HG02571 (cell line): ENCODE measurements at regions not wholly inside any gene's neighbourhood (a gene's known extent, or its start where the extent isn't known, plus 50 kb on each side); places are given as distances from the start of the nearest gene placed in this dataset.
"Not testable (repeated sequence)": the region's sequence is repeated elsewhere in the genome, so short reads cannot be mapped to it uniquely, and the experiment has no call there.

ENCODE experiments used
- ATAC-seq: cut with Tn5 transposase; IDR thresholded peaks from one replicate; pipeline ENCODE4 v1.9.1; 2021; ENCODE audit warnings: mild to moderate bottlenecking, moderate library complexity; ENCODE audit not compliant: unreplicated experiment

DNA sequence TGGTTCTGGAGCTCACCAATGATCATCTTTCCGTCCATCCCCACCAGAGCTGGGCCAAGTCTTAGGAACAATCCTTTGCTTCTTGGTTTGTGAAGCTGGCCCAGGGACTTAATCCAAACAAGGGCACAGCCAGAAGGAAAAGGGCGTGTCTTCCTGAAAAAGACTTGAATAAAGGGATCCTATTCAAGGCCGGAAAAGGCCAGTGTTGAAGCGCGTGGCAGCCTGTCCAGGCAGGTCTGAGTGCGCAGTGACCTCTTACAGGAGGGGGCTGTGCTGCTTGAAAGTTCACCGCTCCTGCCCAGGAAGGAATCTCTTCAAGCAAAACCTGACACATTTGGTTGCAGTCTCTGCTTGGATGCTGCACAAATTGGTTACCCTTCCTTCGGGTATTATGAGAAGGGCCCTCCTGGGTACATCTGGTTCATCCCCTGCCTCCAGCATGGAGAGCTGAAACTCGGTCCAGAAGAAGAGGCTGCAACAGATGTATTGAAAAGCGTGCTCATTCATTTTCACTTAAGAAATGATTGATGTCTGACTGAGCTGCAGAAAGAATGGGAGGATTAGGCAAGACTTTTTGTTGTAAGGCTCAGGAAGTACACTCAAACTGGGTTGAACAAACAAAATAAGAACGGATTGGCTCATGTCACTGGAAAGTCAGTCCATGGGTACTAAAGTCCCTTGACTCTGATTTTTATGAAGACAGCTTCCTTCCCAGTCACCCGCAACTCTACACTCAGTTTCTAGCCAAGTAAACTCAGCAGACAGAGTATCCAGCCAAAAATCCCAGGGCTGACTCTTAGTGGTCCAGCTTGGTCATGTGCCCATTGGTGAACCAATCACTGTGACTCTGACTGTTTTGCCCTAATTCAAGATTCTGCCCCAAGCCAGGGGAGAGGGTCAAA, 136.3 kb downstream of the TFAP2C start:
- no peak for ATAC-seq

DNA sequence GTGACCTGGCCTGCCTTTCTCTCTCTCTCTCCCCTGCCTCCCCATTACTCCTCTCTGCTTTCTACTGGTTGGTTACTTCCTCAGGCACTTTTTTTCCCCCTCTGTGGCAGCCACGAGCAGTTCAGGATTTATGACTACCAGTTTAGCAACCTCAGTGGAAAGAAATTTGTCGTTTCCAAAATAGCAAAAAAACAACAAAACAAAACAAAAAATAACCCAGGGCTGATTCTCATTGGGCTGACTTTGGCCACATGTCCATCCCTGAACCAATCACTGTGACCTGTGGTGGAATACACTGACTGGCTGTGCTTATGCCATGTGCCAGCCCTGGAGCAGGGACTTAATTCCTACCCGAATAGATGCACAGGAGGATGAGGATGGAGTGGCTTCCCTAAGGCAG, 137.4 kb downstream of the TFAP2C start:
- no peak for ATAC-seq

DNA sequence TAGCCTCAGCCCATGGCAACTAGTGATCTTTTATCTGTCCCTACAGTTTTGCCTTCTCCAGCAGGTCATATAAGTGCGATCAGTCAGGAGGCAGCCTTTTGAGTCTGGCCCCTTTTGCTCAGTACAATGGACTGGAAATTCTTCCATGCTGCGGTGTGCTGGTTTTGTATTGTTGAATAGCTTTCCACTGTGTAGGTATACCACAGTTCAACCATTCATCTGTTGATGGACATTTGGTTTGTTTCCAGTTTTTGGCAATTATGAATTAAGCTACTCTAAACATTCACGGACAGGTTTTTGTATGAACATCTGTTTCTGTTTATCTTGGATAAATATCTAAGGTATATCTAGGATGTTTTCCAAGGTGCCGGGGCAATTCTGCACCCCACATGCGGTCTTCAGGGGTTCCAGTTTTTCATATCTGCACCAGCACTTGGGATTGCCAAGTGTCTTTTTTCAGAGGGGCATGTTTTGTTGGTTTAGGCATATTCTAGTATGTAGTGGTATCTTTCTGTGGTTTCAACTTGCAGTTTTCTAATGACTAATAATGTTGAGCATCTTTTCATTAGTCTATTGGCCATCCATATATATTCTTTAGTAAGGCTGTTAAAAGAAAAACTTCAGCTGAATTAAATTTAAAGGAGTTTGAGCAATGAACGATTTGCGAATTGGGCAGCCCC, 141.0 kb downstream of the TFAP2C start:
- no peak for ATAC-seq

DNA sequence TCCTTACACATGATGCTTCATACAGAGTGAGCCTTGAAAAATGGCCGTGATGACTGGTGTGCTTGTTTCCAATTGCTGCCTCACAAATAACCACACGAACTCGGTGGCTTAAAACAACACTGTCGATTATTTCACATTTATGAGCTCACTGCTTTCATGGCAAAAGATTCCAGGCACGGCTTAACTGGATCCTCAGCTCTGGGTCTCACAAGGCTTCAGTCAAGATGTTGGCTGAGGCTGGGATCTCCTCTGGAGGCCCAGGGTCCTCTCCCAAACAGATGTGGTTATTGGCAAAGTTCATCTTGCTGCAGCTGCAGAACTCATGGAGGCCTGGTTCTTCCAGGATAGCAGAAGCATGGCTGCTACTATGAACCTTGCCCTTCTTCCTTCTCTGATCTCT, 144.6 kb downstream of the TFAP2C start:
- no peak for ATAC-seq

DNA sequence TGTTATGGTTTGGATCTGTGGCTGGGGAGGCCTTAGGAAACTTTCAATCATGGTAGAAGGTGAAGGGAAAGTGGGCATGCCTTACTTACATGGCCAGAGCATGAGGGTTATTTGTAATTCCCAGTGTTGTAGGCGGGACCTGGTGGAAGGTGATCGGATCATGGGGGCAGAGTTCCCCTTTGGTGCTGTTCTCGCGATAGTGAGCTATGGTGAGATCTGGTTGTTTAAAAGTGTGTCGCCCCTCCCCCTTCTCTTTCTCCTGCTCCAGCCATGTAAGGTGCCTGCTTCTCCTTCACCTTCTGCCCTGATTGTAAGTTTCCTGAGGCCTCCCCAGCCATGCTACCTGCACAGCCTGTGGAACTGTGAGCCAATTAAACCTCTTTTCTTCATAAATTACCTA, 145.8 kb downstream of the TFAP2C start:
- no peak for ATAC-seq

DNA sequence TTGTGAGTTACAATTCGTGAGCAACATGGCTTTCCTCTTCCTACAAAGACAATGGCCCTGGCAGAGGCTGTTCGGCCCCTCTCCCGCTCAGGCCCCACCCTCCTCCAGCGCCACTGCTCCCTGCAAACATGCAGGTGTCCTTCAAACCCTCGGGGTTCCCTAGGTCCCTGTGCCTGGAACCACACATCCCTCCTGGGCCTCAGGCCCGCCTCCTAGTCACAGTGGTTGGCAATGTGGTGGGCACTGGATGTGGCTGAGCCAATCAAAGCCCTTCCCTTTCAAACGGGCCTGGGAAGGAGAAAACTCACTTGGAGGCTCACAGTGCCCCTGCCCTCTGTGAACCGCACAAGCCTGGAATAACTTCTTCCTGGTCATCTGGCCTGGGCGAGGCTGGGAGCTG, 147.2 kb downstream of the TFAP2C start:
- no peak for ATAC-seq

DNA sequence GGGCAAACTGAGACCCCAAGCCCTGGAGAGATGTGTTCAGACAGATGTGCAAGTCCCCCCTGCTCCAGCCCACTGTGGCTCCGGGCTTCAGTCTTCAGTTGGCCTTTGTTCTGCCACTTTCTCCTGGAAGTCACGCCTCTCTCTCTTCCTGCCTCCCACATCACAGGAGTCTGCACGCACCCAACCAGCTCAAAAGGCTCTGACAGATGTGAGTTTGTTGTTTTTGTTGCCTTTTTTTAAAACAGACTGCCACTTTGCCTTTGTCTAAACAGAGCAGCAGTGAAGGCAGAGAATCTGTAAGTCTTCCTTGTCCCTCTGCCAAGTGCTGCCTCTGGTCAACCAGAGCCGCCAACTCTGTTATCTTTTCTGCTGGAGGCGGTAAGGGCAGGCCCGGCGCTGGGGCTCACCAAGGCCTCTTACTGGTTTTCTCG, 149.7 kb downstream of the TFAP2C start:
- ATAC-seq = no peak

DNA sequence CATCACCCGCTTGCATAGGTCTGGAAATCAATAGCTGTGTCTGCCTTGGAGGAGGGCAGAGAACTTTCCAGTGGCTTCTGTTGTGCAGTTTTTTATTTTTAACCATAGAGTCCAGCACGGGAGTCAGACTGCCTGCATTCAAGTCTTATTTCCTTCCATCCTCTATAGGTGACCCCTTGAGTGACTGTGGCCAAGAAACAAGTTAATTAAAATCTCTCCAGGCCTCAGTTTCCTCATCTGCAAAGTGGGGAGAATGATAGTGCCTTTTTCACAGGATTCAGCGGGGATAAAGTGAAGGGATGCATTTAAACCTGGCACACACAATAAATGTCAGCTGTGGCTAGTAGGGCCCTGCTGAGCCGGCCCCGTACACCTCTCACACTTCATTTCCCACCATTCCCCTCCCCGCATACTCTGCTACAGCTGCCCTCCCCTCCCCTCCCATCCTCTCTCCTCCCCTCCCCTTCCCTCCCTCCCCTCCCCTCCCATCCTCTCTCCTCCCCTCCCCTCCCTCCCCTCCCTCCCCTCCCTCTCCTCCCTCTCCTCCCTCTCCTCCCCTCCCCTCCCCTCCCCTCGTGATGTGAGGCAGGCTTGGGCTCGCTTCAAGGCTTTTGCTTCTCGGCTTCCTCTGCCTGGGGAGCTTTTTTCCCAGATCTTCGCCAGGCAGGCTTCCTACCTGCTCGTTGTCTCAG, 150.5 kb downstream of the TFAP2C start:
- no peak for ATAC-seq

DNA sequence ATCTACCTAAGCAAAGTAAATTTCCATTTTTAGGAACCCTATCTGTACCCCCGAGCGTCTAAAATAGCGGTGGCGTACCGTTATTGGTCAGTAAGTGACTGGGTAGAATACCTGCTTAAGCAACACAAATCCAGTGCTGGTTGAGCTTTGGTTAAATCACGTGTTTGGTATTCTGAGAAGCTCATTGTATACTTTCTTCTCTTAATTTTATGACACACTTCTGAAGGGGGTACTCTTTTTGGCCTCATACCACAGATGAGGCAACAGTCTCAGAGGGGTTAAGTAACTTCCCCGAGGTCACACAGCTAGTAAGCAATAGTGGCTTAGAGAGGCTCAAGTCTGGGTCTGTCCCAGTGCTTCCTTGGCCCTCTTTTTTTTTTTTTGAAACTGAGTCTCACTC, 151.2 kb downstream of the TFAP2C start:
- no peak for ATAC-seq

DNA sequence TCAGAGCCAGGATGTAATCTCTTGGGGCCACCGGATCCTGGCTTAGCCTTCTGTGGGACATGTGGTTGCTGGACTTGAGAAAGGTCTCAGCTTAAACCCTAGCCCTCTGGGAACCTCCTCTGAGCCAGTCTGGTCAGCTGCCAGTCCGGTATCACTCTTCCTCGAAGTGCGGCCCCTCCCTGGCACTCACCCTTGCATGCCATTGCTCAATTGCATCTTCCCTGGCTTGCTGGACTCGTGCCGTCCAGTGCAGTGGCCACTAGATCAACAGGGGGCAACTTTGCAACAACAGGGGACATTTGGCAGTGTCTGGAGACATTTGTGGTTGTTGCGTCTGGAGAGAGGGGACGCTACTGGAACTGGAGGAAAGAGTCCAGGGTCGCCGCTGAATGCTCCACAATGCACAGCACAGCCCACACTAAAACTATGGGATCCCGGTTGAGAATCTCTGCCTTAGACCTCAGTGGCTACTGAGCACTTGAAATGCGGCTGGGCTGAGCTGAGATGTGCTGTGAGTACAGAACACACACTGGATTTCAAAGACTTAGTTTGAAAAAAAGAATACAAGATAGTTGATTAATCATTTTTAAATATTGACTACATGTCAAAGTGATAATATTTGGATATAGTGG, 152.1 kb downstream of the TFAP2C start:
- ATAC-seq = no peak

DNA sequence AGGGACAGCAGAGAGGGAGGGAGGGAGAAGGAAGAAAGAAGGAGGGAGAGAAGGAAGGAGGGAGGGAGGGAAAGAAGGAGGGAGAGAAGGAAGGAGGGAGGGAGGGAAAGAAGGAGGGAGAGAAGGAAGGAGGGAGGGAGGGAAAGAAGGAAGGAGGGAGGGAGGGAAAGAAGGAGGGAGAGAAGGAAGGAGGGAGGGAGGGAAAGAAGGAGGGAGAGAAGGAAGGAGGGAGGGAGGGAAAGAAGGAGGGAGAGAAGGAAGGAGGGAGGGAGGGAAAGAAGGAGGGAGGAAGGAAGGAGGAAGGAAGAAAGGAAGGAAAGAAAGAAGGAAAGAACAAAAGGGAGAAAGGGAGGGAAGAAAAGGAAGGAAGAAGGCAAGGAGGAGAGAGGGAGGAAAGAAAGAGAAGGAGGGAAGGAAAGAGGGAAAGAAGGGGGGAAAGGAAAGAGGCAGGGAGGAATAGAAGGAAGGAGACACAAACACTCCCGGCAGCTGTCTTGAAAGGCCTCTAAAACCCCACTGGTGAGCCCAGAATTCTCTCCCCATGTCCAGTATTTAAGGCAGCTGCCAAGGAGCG, 153.0 kb downstream of the TFAP2C start:
- ATAC-seq = not testable (repeated sequence)

DNA sequence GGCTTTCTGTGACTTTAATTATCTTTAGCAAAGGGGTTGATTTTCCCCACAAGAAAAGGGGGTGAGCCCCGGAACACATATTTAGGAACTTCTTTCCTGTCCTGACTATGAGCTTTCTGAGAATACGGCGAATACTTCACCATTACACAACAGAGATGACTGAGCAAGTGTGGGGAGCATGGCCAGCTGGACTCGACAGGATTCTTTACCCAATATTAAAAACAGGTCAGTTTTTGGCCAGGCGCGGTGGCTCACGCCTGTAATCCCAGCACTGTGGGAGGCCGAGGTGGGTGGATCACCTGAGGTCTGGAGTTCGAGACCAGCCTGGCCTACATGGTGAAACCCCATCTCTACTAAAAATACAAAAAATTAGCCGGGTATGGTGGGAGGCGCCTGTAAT, 153.7 kb downstream of the TFAP2C start:
- not testable (repeated sequence) for ATAC-seq

DNA sequence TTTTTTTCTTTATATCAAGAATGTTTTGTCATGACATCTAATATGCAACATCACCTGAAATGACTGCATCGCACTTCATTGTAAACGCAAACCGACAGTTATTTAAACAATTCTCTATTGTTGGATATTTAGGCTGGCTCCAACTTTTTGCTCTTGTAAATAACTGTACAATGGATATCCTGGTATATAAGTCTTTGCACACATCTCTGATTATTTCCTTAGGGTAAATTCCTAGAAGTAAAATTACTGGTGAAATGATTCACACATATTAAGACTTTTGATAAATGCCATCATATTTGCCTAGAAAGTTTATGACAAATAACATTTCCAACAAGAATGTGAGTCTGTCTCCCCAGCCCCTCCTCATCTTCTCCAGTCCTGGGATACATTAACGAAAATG, 154.7 kb downstream of the TFAP2C start:
- ATAC-seq = no peak

DNA sequence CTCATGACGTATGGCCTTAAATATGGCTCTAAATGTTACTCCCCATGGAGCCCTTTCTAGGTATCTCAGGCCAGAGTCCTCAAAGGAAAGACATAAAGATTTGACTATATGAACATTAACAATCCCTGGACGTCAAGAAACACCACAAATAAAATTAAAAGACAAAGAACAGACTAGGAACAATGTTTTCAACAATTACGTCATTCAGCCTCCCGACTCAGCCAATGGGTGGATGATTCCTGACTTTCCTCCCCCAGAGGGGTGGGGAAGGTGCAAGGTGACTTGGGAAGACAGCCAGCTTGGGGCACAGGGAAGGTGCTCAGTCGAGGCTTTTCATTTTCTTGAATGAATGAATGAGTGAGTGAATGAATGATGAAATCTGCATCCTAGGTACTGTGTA, 157.4 kb downstream of the TFAP2C start:
- ATAC-seq = no peak

DNA sequence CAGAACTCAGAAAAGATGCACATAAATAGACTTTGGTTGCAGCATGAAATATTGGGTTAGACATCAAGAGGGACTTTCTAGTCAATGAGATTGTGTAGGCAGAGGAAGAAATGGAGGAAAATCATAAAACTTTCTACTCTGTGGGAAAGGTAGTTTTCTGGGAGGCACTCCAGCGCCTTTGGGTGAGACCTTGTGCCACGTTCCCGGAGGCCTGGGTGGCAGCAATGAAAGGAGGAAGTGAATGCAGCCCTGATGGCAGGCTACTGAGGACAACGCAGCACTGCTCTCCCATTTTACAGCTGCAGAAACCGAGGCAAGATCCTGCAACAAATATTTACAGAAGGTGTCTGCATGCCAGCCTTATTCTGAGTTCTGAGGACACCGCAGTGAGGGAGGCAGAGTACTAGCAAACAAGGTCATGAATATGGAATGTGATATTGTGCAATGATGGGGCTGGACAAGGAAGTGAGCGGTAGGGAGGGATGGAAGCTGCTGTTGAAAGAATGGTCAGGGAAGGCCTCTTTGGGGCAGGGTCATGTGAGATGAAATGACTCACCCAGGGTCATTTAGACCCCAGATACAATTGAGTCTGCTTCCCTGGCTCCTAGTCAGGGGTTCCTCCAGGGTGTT, 159.1 kb downstream of the TFAP2C start:
- no peak for ATAC-seq

DNA sequence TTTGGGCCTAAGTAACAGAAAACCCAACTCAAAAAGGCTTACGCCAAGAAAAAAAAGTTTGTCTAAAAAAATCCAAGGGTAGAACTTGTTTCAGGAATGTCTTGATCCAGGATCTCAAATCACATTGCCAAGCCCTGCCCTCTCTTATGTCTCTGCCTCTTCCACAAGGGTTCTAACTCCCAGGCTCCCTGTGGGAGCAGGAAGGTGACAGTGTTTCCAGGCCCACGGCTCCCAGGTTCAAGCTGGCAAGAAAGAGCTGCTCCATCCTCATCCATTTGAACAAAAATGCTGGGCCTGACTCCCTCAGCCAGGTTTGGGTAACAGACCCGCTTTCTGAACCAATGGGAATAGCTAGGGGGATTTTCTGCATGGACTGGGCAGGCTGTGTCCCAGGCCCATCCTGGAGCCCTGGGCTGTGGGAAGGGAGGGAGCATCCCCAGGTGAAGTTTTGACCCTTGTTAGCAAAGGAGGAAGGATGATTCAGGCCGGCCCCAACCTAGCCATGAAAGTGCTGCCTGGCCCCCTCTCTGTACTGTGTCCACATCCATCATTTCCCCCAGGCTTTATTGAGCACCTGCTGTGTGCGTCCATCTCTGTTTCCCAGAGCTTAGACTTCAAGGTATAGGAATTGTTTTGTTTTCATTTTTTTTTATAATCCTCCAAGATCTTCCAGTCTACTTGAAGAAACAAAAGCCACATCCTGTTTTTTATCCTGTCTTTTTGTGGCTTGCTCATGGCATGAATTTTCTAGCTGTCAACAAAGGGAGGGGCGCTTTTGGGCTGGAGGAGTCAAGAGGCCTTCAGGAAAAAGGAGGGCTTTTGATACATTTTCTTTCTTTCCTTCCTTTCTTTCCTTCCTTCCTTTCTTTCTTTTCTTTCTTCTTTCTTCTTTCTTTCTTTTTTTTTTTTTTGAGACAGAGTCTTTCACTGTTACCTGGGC, 159.8 kb downstream of the TFAP2C start:
- no peak for ATAC-seq

DNA sequence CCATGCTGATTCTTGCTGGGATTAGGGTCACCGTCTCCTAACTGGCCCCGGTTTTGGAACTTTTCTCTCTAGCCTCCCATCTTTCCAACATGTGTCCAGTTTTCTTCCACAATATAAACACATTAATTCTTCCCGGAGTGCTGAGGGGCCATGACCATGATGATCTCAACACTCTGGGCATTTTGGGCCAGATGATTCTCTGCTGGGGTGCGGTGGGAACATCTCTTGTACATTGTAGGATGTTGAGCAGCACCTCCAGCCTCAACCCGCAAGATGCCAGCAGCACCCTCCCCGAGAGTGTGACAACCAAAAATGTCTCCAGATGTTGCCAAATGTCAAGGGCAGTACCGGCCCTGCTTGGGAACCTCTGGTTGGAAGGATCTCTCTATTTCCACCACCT, 164.8 kb downstream of the TFAP2C start:
- no peak for ATAC-seq

DNA sequence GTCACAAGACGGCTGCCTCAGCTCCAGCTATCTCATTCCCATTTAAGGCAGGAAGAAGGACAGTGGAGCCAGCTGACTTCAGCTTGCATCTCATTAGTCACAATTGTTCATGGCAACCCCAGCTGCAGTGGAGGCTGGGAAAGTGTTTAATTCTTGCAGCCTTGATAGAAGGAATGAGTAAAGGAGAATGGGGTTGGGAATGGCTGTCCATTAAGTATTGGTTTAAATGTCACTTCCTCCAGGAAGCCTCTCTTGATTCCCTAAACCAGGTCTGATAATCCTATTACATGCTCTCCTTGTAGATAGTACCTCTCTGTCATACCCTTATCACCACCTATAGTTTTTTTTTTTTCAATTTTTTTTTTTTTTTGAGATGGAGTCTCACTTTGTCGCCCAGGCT, 166.4 kb downstream of the TFAP2C start:
- ATAC-seq = no peak

DNA sequence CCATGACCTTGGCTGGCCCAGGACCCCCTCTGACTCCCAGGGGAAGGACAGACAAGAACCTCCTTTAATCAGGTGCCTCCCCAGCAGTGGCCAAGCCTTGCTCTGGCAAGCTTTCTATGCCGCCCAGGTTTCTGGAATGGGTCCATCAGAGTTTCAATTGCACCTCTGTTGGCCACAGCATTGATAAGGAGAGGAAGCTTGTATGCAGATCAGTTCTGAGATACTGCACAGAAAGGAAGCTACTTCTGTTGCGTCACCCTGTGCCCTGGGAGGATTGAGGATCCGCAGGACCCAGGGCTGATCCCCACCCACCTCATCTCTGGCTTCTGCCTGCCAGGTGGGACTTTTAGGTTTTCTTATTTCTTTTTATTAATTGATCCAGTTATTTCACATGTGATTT, 167.2 kb downstream of the TFAP2C start:
- no peak for ATAC-seq
